HG02763 (cell line): ENCODE measurements at regions not wholly inside any gene's neighbourhood (a gene's known extent, or its start where the extent isn't known, plus 50 kb on each side); places are given as distances from the start of the nearest gene placed in this dataset.
A peak's percentile ranks its signal among the peaks of the same experiment; 100 is the strongest.

Experiments used
- ATAC-seq: cut with Tn5 transposase; IDR thresholded peaks from one replicate; pipeline ENCODE4 v1.9.1; 2021; ENCODE audit warnings: mild to moderate bottlenecking, moderate library complexity; ENCODE audit not compliant: unreplicated experiment

DNA sequence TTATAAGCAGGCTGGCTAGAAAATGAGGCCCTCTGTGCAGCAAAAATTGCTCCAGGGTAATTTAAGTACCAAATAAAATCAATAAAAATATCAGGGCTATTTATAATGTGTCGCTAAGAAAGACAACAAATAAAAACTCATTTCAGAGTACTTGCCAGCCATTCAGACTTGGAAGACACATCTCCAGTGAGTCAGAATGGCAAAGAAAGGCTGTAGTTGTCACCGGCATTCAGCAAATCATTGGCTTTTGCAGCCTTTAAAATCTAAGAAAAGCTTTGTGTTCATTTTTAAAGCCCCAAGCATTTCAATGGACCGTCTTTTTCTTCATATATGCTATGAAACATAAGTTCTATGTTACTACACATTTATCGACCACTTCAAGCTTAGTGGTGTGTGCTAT is 141.1 kb upstream of the HNMT start:
- no peak for ATAC-seq

DNA sequence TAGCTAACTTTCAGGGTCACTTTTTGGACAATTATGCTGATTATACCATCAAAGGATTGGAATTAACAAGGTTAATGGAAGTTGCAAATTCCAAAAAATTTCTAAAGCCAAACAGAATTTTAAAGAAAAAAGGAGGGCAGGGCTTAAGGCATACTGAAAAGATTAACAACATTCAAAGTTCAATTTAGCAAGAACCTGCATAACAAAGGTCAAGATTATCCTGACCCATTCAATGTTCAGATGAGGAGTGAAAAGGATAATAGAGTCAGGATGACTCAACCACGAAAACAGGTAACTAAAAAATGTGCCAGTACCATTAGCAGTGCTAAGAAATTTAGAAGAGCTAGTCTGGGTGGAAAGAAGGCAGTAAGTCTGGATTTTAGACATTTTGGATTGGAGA is 139.8 kb upstream of the HNMT start:
- ATAC-seq, result no peak

DNA sequence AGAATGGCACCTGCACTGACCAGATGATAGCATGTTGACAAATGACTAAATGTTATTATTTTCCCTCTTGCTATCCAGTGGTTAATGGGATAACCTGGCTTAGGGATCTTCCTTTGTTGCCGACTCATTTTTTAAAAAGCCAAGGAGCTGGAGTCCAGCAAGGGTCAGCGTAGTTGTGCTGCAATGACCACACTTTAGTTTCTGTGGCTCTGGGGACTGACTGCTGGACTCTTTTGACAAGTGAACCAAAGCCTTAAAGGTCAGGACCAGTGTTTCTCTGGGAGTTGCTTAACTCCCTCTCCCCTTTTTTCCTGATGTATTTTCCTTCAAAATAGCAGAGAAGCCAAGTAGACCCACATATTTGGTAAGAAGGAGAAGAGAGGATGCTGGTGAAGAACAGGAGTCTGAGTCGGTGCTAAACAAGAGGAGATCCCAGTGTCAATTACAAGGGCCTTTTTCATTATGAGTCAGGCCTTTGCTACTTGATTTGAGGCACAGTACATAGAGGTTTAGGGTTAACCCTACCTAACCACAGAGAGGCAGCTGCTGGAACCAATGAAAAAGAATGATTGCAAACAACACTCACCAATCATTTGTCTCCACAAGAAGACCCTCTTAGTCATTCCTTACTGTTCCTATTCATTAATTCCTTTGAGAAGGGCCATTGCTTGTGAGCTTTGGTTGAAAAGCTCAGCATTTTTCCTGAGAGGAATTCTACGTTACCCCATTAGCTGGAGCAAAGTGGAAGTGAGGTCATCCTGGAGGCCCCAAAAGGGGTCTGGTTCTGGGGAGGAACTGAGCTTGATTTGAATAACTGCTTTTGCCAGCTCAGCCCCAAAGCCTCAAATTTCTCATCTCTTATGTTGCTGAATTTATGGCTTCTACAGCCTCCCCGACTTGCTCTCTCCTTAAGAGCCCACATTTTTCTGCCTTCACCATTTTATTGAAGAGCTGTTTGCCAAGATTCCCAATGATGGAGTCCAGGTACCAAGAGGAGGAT is 137.6 kb upstream of the HNMT start:
- ATAC-seq, result peak; percentile 92

DNA sequence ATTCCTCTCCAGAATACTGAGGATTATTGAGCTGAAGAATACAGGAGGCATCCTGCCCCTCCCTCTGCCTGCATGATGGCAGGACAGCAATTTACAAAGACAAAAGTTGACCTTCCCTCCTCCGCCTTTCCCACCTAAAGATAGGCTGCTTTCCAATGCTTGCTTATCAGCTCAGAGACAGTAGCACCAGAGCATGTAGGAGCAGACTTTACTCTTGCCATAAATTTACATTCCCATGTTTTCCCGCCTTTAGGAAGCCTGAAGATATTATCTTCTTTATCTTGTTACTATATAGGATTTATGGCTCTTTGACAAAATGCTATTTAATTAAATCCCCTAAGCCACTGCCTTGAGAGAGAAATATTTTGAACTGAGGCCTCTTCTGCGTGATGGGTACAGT is 135.6 kb upstream of the HNMT start:
- ATAC-seq, result no peak

DNA sequence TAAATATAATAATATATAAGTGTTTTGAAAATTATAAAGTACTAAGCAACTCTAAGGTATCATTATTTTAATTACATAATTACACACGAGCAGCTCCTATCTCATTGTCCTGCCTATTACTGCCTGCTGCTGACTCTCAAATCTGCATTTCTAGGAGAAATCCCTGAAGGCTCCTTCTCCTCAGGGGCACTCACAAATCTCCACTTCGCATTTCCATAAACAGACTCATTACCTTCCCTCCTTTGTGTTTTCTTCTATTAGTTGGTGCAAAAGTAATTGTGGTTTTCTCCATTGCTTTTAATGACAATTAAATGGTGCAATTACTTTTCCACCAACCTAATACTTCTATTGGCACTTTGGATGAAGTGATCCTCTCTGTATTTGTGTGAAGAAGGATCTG is 135.0 kb upstream of the HNMT start:
- no peak for ATAC-seq

DNA sequence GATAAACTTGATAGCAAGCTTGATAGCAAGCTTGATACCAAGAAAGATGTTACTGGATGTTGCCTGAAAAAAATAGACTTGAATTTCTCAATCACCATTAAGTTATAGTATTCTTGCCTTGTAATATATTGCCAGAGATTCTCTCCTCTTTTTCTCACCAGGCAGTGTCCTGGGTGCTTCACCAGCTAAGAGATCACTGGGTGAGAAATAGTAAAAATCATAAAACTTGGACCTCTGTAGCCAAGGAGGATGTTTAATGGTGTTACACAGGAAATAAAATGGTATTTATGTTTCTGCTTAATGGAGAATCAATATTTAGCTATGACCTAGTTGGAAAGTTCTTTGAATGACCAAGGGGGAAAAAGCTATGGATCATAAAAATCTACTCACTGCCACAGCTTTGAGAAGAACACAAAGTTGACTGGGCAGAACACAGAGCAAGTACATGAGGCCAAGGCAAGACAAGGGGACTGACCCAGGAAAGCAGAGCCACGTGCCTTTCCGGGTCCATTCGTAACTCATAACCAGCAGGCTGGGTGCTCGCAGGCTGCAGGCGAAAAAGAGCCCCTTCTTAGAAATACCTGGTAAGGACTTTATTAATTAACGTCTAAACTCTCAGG is 129.4 kb upstream of the HNMT start:
- no peak for ATAC-seq

DNA sequence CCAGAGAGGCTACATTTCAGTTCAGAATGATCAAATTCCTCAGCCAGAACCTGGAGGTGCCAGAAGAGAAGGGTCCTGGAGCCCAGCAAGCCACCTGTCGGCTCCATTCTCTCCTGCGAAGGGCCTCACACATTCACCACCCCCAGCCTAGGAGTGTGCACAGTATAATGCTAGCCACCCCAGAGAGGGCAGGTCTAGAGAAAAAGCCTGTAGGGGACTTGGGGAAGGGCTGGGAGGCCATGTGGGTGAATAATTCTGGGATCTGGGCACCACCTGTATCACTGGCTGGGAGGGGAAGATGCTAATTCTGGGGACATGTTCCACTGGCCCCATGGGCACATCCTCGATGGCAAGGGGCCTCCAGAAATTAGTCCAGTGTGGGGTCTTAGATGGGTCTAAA is 127.6 kb upstream of the HNMT start:
- ATAC-seq, result no peak

DNA sequence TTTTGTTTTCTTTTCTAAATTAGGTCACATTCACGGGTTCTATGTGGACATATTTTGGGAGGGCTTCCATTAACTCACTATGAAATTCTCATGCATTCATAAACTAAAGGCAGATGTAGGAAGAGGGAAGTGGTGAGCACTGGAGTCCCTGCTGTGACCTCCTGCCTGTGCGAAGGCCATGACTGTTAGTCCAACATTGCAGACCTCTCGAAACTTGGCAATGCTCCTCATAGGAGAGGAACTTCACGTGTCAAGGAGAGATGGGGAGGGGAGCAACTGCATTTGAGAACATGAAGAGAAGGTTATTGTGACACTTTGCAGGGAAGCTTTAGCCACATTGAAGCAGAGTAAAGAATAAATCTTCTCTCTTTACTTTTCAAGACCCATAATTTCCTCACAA is 126.4 kb upstream of the HNMT start:
- ATAC-seq, result no peak

DNA sequence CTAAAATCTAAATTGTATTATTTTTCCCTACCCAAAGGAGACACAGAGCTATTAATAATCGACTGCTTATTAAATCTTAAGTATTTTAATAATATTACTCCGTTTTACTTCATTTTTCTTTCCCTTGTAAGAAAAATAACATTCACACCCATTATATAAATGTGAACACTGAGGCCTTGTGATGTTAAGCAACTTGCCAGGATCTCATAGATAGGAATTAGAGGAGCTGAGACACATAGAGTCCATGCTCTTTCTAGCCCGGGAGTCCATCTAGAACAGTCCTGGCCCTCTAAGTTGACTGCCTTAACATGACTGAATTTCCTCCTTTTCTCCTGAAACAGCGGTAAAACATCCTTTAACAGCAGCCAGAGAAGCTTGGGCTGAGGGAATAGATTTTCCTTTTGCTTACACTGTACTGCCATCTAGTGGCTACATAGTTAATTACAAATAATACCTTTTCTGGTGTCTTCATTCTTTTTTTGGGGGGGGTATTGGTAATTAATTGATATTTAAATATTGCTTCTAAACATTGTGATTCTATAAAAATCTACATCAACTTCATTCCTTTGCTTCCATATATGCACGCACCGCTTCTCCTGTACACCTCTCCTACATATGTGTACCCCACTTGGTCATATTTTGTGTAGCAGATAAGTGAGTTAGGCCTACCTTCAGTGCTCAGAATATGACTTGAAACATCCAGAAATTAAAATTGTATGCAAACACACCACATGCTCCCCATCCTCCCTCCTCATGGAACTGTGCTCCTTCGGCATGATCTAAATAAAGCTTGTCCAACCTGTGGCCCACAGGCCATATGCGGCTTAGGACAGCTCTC is 125.8 kb upstream of the HNMT start:
- ATAC-seq, result peak; percentile 67

DNA sequence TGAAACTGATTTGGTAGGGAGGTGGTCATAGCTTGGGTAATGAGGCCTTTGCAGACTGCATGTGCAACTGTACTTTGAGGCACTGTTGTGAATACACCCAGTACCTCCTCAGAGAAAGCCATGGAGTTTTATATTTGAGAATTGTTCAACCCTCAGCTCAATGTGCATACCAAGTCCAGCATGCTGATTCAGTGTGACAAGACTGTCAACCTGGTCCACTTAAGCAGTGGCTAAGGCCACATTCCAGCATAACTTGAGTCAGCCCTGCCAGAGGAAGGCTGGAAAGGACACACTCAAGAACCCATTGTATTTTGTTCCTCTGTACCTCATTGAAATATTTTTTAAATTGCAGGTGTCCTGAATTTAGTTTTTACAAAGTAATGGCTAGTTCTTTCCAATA is 121.8 kb upstream of the HNMT start:
- ATAC-seq, result no peak

DNA sequence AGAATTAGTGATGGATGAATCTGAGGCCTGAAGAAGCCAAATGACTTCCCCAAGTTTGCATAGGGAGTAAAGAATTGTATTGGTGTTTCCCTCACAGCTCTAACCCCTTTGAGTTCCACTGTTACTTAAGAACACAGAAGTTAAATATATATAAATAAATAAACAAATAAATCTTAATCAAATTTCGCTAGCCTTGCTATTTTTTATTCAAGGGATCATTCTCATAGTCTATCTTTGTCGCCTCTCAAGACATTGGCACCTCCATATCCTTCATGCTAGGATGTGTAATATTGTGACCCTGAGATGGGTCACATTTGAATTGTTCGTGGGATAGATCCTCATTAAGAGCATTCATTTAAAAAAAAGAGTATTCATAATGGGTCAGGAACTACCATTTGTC is 121.3 kb upstream of the HNMT start:
- ATAC-seq, result no peak

DNA sequence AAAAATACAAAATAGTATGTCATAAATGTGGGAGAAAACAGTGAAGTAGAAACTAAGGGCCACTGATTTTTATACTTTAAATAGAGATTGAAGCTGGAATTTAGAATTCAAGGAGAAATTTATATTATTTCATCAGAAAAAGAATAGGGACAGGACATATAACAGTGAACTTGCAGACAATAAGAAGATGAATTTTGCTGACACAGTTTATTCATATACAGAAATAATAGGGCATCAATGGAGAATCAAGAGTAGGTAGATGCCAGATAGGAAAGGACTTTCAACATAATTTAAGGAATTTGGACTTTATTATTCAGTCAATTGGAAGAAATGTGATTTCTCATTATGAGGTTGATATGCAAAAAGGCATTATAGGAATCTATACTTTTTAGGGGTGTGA is 118.9 kb upstream of the HNMT start:
- ATAC-seq, result no peak

DNA sequence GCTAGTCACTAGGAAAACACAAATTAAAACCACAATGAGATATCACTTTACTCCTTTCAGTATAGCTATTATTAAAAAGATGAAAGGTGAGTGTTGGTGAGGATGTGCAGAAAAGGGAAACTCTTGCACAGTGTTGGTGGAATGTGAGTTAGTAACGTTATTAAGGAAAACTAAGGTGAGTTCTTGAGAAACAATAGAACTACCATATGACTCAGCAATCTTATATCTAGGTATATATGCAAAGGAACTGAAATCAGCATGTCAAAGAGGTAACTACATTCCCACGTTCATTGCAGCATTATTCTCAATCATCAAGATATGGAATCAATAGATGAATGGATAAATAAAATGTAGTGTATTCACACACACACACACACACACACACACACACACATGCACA is 117.3 kb upstream of the HNMT start:
- no peak for ATAC-seq

DNA sequence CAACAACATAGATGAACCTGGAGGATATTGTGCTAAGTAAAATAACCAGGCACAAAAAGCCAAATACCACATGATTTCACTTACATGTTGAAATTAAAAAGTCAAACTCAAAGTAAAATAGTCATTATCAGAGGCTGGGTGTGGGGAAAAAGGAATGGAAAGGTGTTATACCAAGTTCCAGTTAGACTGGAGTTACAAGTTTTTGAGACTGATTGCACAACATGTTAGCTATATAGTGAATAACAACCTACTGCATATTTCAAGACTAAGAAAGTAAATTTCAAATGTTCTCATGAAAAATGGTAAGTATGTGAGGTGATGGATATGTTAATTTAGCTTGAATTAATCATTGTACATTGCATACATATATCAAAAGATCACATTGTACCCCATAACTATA is 116.8 kb upstream of the HNMT start:
- no peak for ATAC-seq

DNA sequence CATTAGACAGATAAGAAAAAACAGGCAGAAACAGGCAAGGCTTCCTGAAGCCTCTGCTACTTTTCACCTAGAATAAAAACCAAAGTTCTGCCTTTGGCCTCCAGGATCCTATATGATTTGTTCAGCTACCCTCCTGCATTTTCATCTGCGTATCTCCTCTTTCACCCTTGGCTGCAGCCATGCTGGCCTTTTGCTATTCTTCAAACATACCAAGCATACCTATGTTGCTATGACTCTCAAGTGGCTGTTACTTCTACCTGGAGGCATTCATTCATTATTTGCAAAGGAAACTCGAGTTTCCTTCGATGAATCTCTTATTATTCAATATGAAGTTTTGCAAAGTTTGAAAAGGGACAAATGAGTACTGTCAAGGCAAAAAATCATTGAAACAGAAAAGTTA is 106.4 kb upstream of the HNMT start:
- no peak for ATAC-seq

DNA sequence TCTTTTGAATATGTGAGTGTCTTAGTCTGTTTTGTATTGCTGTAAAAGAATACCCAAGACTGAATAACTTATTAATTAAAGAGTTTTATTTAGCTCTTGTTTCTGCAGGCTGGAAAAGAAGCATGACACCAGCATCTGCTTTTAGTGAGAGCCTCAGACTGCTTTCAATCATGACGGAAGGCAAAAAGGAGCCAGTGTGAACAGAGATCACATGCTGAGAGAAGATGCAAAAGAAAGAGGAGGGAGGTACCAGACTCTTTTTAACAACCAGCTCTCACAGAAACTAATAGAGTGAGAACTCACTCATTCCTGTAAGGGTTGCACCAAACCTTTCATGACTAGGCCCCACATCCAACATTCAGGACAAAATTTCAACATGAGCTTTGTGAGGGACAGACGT is 101.6 kb upstream of the HNMT start:
- no peak for ATAC-seq

DNA sequence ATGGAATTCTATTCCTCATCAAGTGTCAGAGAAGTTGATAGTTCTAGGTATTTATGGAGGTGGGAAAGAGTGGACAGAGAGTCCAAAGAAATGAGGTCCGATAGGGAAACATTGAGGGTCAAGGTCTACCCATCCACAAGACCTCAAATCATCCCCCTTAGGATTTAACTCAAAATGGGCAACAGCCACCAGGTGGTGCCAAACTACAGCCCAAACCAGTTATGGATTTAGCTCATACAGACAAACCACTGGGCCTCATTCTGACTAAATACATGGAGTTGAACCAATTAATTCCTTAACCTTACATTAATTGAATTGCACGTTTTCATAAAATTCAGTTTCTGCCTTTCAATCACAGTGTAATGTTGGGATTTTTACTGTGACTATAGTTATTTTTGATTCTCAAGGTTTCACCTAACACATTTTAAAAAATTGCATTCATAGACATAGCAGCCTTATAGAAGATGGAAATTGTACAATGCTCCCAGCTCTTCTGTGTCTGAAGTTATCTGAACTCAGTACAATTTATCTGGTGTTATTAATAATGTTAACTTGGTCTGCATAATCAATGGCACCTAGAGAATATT is 98.2 kb upstream of the HNMT start:
- ATAC-seq, result peak; percentile 52

DNA sequence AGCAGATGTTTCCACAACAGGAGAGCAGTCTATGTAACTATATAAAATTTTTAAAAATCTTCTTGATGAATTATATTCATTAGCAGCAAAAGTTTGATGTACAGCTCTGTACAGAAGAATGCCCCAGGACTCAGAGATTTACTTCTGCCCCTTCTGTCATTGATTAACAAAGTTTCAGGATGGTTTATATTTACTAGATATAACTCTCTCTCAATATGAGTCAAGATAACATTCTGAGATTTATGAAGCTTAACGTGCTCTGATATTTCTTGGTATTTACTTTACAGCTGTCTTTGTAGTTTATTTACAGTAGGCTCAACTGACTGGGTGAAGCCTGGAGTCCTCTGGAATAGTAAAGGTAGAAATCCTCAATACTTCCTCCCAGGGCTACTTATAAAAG is 93.6 kb upstream of the HNMT start:
- peak; percentile 69 for ATAC-seq

DNA sequence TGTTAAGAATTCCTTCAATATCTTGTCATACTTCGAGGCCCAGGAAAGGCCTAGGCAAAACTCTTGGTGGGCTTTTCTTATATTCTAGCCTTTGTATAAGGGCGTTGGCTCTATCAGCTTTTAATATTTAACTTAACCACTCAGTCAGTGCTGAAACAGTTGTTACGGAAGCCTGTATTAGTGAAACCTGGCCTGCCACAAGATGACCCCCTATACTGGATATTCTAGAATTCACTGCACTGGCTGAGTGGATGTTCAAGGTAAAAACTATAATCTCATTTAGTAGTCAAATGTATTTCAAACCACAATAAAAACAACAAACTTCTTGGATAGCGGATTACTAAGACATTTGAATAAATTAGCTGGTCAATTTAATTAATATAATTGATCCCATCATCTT is 91.7 kb upstream of the HNMT start:
- no peak for ATAC-seq

DNA sequence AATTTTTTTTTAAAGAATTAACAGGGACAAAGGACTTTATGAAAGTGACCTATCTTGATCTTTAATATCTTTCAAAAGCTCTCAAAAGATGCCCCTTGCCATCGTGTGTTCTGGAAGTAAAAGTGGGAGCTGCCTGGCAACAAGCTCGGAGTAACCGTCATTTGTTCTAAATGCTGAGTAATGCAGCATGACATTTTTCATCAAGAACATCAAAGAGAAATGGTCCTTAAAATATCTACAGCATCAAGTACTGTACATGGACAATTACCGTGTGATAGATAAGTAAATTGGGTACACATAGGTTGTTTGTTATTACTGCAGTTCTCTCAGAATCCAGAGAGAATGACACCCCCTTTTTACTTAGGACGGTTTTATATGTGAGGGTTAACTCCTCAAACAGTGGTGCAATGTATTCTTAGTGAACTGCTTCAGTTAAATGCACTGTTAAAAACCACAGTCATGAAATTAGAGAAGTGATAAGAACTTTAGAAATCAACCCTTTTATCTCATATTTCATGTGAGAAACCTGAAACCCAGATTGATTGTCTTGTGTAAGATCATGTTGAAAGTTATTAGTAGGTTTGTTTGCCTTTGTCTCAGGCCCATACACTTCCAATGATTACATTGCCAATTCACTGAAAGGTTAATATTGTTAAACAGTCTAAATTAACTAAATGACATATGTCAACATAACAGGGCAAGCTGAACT is 90.6 kb upstream of the HNMT start:
- ATAC-seq, result no peak

DNA sequence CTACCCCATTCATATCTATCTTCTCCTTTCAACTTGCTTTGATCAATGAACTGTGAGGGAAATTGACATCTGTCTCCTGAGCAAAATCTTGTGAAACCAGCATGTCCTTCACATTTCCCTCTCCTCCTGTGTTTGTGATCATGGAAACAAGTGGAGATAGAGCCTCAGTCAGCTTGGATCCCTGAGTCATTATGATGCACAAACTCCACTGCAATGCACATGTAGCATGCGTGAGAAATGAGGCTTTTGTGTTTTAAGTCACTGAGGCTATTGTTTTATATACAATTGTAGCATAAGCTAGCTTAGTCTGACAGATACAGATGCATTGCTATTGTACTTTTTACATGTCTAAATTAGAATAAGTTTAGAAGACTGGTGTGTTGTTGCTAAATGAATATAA is 85.2 kb upstream of the HNMT start:
- ATAC-seq, result no peak
